Activated CD8-positive, alpha-beta memory T cell treated with anti-CD3 and anti-CD28 coated beads, Interleukin-2, amount 50 U/mL, for 4 hours (primary cell): ENCODE measurements at regions not wholly inside any gene's neighbourhood (a gene's known extent, or its start where the extent isn't known, plus 50 kb on each side); places are given as distances from the start of the nearest gene placed in this dataset.

ENCODE experiments used
- DNase-seq: peaks from one replicate; pipeline ENCODE4 v3.0.0-alpha.2; 2020

DNA sequence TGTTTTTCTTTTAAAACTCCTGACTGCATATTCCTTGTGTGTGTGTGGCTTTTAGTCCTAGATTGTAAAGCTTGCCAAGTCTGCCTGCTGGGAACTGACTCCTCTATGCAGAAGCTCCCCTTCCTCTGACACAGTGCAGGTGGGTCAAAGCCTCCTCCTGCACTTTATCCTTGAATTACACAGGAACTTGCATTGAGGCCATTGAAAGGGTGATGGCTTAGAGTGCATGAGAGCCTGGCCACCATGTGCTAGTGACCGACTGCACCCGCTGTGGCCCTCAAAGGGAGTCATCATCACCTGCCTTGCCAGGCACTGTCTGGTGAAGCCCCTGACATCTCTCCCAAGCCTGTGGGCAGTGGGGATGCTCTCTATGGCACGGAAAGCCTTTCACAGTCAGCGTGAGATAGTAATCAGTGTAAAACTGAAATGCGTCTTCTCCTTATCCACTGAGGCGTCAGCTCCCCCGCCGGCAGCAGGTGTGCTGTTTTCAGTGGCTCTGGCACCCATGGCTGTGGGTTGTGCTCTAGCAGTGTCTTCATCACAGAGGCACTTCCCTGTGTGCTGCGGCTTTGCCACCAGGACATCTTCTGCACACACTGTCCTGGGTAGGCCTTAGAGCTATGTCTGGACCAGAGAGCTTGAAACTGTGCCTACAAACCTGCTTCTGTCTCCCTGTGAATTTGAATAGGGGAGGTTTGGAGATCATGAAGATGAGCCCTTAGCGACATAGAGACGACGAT is 87.9 kb downstream of the THBS2 start:
- no peak for DNase-seq

DNA sequence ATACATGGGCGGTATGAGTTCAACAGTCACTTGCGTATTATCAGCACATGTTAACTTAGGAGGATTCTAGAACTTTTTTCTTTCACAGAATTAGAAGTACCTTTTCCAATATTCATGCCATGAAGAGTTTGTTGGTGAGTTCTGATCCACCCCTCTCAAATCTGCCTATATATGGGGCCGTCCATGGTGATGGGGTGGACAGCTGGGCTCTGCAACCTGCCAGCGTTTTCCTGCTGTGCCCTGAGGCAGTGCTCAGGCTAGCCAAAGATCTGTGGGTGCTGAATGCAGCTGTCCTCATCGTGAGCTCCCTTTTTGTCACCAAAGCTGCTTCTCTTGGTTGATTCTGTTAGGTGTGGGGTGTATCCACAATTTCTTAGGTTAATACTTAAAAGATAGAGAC is 88.7 kb downstream of the THBS2 start:
- no peak for DNase-seq

DNA sequence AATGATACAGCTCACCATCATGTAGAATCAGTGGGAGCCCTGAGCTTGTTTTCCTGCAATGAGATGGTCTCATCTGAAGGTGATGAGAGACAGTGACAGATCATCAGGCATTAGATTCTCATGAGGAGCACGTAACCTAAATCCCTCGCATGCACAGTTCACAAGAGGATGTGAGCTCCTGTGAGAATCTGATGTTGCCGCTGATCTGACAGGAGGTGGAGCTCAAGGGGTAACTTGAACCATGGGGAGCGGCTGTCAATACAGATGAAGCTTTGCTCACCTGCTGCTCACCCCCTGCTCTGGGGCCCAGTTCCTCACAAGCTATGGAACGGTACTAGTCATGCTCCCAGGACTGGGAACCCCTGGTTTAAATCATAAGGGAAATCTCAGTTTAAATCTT is 89.2 kb downstream of the THBS2 start:
- no peak for DNase-seq

DNA sequence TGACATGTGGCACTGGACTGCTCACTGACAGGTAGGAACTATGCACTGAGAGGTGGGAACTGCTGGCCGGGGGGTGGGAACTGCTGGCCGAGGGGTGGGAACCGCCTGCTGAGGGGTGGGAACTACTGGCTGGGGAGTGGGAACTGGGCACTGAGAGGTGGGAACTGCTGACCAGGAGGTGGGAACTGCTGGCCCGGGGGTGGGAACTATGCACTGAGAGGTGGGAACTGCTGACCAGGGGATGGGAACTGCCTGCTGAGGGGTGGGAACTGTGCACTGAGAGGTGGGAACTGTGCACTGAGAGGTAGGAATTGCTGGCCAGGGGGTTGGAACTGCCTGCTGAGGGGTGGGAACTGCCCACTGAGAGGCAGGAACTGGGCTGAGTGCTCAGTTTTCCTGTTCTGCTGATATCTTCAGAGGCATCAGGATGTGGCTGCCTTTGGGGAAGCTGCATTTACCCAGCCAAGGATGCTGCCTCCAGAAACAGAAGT is 90.2 kb downstream of the THBS2 start:
- DNase-seq = no peak

DNA sequence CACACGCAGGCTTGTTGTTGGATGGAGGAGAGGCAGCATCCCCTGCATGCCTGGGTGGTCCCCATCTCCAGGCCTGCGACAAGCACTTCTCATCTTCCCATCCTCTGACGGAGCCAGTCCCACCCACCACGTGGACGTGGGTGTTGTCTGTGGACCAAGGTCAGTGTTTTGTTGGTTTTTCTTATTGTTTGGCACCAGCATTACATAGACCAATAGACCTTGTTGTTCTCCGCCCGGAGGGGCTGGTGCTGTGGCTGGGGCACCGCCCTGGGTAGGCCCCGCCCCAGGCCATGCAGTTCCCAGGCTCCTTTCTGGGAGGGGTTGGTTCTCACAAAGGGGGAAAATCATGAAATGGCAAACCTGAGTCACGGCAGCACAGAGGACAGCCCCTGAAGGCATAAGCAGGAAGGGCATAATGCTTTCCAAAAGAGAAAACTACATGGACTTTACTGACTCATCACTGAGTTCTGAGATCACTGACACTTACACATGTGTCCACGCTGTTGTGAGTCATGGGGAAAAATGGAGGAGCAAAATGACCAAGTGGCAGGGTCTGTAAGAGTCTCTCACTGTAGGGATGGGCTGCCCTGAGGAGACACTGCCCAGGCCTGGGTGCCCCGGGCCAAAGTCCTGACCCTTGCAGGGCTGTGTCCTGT is 90.8 kb downstream of the THBS2 start:
- DNase-seq = no peak

DNA sequence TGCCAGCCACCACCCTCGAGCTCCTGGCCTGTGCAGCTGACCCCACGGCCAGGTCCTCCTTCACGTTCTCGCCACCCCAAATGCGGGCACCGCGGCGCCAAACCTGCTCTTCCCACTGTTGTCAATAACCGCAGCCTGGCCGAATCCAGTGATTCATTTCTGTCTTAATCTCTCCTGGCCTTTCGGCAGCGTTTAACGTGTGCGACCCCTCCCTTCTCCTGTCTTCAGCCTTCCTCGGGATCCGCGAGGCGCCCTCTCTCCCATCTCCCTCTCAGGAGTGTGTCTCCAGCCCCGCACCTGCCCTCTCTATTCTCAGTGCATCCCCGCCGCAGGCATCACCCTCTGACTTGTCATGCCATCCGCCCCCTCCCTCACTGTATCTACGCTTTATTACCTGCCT is 91.4 kb downstream of the THBS2 start:
- no peak for DNase-seq

DNA sequence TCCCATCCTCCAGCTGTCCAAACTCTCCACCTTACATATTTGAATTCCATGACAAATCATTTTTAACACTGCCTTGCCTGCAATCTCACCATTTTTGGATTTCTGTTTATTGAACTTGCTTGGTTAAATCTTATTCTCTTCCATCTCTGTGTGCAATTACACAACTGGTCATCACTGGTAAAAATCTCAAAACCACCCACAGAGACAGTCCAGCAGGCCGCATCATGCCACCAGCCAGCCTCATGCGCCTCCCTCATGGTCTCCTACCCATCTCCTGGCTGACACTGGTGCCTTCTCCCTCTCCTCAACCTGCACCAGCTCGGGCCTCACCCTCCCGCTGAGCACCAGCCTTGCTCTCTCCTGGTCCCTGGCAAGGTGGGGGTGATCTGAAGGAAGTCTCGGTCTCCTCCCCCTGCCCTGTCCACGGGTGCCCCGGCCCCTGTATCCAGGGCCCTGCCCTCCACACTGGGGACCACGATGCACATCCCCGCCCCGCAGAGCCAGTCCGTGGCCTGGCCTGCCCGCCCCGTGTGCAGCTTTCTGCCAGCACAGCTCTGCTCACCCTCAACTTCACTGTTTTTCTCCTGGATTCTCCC is 92.0 kb downstream of the THBS2 start:
- DNase-seq = no peak

DNA sequence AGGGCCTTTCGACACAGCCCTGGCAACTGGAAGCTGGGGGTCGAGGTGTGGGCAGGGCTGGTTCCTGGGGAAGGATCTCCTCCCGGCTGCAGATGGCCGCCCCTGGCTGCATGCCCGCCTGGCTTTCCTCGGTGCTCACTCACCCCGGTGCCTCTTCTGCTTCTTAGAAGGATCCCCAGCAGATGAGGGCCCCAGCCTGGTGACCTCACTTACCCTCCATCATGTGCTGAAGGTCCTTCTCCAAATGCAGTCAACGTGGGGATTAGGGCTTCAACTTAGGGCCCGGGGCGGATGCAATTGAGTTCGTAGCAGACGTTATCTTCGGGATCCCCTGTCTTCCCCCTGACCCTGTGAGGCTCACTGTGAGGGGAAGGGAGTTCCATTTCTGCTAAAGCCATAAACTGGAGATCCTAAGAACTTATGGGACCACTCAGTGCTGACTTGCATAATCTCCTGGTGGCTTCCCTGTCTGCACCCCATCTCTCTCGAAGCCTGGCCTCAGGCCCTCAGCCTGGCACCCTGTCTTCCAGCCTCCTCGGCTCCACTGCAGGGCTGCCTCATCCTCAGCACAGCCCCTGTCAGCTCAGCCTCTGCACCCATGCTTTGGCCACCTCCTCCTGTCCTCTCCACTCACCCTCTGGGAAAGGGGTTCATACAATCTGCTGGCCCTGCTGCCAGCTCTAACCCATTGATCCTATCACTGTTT is 92.6 kb downstream of the THBS2 start:
- no peak for DNase-seq

DNA sequence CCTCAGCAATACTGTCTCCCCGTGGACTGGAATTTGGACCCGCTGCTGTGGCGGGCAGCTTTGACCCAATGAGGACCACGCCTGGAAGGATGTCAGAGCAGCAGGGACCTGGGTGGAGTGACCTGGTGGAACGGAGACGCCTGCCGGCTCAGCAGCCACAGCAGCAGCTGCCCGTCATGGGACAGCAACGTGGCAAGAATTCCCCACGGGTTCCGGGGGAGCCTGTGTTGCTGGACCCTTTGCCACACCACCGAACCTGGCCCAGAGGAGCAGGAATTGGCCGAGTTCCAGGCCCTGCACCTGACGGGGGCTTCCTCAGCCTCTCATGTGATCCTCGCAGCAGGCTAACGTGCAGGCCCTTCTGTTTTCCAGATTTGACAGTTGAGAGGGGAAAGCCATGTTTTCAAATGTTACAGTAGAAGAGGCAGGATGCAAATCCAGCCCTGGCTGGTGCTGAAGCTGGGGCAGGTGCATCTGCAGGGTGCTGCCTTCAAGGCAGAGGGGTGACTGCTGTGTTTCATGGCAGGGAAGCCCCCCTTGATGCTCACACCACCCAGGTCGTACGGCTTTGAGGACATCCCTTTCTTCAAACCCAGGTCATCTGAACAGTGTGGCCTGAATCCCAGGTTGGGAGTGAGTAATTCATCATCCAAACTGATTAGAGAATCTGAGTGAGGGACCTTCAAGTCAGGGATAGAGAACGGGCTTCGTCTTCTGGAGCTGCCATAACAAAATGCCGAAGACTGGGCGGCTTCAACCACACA is 93.4 kb downstream of the THBS2 start:
- DNase-seq = no peak

DNA sequence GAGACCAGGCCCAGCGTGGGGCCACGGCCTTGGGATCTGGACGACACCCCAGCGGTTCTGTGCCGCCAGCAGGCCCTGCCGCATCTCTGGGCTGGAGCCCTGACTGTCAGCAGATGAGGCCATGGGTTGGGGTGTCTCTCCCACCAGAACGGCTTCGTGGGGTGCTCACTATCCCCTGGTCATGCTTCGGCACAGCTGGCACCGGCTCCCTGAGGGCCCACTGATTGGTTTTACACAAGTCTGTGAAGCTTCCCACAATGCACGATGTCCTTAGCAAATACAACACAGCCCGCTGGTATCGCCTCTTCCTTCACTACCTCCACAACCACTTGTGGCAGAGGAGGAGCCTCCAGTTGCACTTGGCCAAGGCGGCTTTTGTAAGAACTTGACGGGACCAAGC is 94.3 kb downstream of the THBS2 start:
- DNase-seq = no peak

DNA sequence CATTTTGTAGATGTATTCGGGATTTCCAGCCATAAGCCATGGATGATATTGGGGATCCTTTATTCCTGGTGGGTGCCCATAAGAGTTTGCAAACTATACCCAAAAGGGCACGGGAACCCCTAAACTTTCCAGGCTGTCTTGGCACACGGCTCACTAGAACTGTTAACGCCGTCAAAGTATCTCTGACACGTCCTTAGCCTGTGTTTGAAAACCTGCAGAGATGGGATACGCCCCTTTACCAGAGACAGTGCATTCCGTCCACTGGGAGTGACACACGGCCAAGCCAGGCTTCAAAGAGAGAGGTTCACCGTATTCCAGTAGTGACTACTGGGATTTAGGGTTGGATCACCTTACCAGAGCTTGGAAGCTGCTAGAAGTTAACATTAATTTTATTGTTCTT is 95.0 kb downstream of the THBS2 start:
- DNase-seq = no peak

DNA sequence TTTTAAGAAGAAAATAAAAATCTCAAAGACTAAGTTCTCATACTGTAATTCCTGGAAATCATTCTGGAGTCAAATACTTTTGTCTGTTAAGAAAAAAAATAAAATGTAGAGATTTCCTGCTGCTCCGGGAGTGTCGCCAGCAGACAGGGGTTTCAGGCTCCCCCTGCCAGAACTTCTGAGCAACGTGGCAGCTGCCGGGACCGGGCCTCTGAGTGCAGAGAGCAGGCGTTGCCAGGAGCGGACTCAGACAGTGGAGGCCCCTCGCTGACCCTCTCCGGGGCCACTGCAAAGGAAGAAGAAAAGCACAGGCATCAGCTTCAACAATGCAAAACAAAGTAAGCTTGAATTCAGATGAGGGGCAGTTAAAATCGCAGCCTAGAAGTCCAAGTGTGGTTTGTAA is 95.5 kb downstream of the THBS2 start:
- DNase-seq = no peak

DNA sequence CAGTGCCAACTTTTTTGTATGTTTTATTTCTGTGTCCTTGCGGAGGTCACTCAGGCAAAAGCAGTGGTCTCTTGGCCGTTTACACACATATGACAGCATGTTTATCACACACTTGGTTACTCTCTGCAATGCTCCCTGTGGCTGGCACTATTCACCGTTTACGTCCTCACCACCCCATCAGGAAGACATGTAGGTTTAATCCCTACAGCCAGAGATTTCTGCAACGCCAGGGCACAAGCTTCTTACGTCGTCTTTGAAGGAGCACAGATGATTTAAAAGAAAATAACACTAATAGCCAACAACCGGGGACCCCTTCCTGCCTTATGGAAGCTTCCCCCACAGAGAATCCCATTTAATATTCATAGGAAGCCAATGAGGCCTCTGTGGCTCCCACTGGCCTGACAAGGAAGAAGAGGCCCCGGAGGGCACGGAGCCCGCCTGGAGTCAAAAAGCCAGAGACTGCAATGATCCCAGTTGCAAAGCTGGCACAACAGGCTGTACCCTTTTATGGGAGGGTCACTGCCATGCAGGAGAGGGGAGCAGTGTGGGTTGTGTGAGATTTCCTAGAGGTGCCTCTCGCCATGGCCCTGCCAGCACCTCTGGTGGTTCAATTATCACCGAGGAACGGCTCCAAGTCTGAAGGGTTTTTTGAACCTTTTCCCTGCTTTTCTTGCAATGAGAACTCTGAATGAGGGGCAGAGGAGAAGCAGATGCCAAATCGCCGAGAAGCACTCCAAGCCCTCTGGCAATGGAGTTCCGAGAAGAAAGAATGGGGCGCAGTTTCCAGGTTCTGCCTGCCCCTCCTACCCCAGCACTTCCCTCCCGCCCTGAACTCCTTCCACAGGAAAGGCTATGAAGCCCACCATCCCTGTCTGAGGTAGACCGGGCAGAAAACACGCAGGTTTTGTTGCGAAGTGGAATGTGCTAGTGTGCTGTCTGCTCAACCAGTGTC is 96.2 kb downstream of the THBS2 start:
- DNase-seq = no peak

DNA sequence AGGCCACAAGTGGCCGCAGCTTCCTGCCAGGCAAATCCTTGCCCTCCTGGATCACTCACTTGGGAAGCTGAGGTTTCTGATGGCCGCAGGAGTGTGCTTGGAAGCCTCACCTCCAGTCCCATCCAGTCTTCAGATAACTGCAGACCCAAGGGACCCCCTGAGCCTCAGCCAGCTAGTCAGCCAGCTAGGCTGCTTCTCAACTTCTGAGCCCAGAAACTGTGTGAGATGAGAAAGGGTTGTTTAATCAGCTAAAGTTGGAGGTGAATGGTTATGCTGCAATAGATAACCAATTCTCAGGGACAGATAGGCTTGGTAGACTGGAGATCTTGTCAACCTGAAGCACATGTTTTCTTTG is 96.9 kb downstream of the THBS2 start:
- DNase-seq = no peak

DNA sequence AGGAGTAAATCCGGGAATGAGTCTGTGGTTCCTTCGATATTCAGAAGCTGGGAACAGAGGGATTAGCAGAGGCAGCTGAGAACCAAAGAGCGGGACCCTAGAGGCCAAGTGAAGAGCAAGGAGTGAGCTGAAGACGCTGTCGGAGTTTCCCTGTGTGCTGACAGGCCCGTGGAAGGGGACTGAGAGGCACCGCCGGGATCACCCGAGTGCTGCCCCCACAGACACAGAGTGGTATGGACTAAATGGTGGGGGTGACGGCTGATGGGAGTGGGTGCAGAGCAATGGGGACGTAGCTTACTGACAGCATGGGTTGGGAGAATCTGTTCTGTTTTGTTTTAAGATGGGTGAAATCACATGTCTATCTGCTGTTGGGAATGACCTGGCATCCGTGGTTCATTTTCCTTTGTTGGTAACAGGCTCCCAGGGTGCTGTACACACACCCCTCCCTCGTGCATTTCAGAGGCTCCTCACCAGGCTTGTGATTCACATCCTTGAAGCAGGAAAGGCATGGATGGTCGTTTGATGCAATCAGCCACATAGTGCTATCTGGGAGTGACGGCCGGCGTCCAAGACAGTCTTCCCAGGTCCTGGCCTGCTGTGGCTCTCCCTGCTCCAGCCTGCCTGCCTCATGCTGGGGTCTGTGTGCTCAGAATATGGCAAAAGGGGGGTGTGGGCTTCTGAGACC is 97.4 kb downstream of the THBS2 start:
- DNase-seq = no peak

DNA sequence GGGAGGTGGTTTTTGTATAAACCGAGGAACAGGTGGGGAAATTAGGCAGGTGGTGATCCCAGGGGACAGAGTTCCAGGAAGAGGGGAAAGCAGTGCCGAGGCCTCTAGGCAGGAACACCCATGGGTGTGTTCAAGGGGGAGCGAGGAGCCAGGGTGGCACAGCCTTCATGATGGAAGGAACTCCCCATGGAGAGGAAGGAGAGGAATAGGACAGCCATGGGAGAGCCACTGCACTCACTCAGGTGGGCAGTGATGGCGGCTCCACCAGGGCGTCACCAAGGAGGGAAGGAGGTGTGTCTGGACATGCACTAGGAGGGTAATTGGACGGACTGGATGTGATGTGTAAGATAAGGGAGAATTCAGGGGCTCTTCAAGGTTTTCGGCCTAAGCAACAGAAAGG is 98.2 kb downstream of the THBS2 start:
- DNase-seq = no peak

DNA sequence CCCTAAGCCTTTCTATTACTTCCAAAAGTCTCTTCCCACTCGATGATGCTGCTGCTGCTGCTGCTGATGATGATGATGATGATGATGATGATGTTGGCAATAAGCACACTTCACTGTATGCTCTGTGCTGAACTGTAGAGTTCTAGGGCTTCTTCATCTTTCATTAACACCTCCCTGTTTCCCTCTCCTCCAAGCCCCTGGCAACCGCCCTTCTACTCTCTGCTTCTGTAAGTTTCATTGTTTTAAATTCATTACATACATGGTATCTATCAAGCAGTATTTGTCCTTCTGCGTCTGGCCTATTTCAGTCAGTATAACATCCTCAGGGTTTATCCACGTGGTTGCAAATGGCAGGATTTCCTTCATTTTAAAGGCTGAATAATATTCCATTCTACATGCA is 100.2 kb downstream of the THBS2 start:
- no peak for DNase-seq

DNA sequence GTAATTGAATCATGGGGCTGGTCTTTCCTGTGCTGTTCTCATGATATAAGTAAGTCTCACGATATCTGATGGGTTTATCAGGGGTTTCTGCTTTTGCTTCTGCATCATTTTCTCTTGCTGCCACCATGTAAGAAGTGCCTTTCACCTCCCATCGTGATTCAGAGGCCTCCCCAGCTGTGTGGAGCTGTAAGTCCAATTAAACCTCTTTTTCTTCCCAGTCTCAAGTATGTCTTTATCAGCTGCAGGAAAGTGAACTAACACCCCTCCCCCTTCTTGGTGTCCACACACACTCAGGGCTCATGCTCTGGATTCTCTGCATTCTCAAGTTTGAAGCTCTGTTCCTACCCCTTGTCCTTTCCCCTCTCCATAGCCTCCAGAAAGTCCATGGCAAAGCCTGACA is 107.1 kb downstream of the THBS2 start:
- DNase-seq = no peak

DNA sequence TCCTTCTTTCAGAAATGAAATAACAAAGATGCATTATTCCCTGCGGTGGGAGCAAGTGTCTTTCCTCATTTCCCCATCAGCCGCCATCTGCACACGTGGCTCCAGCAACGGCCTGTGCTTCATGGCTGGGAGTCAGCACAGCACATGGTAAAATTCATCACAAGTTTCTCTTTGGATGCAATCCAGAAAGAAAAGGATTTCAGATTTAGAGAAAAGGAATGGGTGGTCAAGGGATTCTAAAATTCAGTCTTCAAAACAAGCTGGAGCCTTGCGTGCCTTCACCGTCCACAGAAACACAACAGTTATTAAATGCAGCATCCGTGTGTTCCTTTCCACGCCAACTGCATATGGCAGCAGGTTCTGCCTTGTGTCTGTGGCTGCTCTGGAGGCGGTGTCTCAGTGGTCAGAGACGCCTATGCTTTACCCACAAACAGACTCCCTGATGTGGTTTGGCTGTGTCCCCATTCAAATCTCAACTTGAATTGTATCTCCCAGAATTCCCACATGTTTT is 107.6 kb downstream of the THBS2 start:
- no peak for DNase-seq

DNA sequence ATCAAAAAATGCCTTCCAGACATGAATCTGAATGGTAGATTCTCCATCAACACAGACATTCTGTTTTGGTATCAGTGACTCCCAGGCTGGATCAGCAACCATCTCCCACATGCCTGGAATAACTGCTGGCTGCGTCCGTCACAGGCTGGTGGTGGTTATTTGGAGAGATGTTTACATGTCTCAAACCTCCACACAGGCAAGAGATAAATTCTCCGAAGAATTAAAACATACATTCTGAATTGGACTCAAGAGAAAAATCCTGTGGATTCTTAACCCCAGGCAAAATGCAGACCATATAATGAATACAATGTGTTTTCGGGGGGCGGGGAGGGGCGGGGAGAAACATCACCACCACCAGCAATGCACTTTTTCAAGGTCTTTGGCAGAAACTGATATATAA is 108.2 kb downstream of the THBS2 start:
- no peak for DNase-seq

DNA sequence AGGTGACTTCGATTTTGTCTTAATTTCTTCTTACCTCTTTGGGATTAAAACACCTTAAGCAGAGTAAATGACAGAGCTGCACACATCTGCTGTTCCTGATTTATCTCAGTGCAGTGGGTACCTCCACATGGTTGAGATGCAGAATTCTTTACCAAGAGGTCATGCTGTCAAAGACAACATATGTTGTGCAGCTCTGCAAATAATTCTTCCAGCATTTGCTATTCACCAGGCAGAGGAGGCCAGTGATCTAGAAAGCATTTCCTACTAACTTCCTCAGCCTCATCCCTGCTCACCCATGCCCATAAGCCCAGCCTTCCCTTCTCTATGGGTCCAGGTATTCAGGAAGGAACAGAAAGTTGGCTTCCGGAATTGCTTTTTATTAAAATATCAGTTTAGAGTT is 109.3 kb downstream of the THBS2 start:
- DNase-seq = no peak
